K562 (cell line): ENCODE measurements at regions not wholly inside any gene's neighbourhood (a gene's known extent, or its start where the extent isn't known, plus 50 kb on each side); places are given as distances from the start of the nearest gene placed in this dataset.

ENCODE experiments used
- CEBPB ChIP-seq: fragments of 450-650 bp; IDR thresholded peaks from 2 replicates; pipeline ENCODE4 v1.6.1; 2016; ENCODE audit warnings: missing genetic modification characterization, missing compliant biosample characterization
- COPS2 ChIP-seq: fragments of 450-650 bp; conservative IDR thresholded peaks from 2 replicates; pipeline ENCODE4 v1.6.1; 2016; ENCODE audit warnings: mild to moderate bottlenecking, moderate library complexity
- GABPB1 ChIP-seq: sonication (generic); formaldehyde crosslinking; IDR thresholded peaks from 2 replicates; pipeline ENCODE4 v1.8.0; 2022; ENCODE audit warnings: mild to moderate bottlenecking, missing genetic modification reagents
- HDAC6 ChIP-seq: IDR thresholded peaks from 2 replicates; pipeline ENCODE4 v1.6.1; 2012; ENCODE audit warnings: low read depth, mild to moderate bottlenecking, control low read depth, inconsistent platforms, low read length, moderate library complexity
- KHSRP ChIP-seq: fragments of 450-650 bp; IDR thresholded peaks from 2 replicates; pipeline ENCODE4 v1.6.1; 2017
- OTX1 ChIP-seq: fragments of 450-650 bp; formaldehyde crosslinking; IDR thresholded peaks from 2 replicates; pipeline ENCODE4 v1.4.0; 2022; ENCODE audit warnings: mild to moderate bottlenecking
- SMARCE1 ChIP-seq: fragments of 450-650 bp; IDR thresholded peaks from 2 replicates; pipeline ENCODE4 v1.7.1; 2016; ENCODE audit warnings: mild to moderate bottlenecking
- ZFP1 ChIP-seq: fragments of 450-650 bp; formaldehyde crosslinking; IDR thresholded peaks from 2 replicates; pipeline ENCODE4 v1.4.0; 2020; ENCODE audit warnings: mild to moderate bottlenecking, mixed read lengths
- TF ChIP-seq, protein P1 (sequence below): sonication (generic); formaldehyde crosslinking; IDR thresholded peaks from 2 replicates; pipeline ENCODE4 v1.8.0; 2023; ENCODE audit warnings: missing genetic modification reagents, mild to moderate bottlenecking, borderline replicate concordance

- no peak for TF ChIP-seq ZFP1 (CRISPR knock-in tag)
- no peak for TF ChIP-seq GABPB1
- no peak for TF ChIP-seq OTX1 (CRISPR knock-in tag)
- no peak for TF ChIP-seq KHSRP
- TF ChIP-seq SMARCE1: no peak
- no peak for TF ChIP-seq CEBPB
- no peak for TF ChIP-seq HDAC6
- no peak for TF ChIP-seq COPS2
- TF ChIP-seq, protein P1, sequence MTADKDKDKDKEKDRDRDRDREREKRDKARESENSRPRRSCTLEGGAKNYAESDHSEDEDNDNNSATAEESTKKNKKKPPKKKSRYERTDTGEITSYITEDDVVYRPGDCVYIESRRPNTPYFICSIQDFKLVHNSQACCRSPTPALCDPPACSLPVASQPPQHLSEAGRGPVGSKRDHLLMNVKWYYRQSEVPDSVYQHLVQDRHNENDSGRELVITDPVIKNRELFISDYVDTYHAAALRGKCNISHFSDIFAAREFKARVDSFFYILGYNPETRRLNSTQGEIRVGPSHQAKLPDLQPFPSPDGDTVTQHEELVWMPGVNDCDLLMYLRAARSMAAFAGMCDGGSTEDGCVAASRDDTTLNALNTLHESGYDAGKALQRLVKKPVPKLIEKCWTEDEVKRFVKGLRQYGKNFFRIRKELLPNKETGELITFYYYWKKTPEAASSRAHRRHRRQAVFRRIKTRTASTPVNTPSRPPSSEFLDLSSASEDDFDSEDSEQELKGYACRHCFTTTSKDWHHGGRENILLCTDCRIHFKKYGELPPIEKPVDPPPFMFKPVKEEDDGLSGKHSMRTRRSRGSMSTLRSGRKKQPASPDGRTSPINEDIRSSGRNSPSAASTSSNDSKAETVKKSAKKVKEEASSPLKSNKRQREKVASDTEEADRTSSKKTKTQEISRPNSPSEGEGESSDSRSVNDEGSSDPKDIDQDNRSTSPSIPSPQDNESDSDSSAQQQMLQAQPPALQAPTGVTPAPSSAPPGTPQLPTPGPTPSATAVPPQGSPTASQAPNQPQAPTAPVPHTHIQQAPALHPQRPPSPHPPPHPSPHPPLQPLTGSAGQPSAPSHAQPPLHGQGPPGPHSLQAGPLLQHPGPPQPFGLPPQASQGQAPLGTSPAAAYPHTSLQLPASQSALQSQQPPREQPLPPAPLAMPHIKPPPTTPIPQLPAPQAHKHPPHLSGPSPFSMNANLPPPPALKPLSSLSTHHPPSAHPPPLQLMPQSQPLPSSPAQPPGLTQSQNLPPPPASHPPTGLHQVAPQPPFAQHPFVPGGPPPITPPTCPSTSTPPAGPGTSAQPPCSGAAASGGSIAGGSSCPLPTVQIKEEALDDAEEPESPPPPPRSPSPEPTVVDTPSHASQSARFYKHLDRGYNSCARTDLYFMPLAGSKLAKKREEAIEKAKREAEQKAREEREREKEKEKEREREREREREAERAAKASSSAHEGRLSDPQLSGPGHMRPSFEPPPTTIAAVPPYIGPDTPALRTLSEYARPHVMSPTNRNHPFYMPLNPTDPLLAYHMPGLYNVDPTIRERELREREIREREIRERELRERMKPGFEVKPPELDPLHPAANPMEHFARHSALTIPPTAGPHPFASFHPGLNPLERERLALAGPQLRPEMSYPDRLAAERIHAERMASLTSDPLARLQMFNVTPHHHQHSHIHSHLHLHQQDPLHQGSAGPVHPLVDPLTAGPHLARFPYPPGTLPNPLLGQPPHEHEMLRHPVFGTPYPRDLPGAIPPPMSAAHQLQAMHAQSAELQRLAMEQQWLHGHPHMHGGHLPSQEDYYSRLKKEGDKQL (CRISPR knock-in tag): no peak
These were observed 248.3 kb downstream of the MIAT start (continued) for GRCh38 chr22:26905640-26906039.
